Lower leg skin (tissue), 3 donors: ENCODE measurements at regions not wholly inside any gene's neighbourhood (a gene's known extent, or its start where the extent isn't known, plus 50 kb on each side); places are given as distances from the start of the nearest gene placed in this dataset.

ENCODE experiments used
- POLR2A ChIP-seq, 2 donors: fragments of 450-650 bp; IDR thresholded peaks; one replicate each; pipeline ENCODE4 v1.6.1; 2016 to 2017; ENCODE audit warnings: antibody characterized with exemption in 2 of 2, mild to moderate bottlenecking in 1 of 2, moderate library complexity in 1 of 2
- TF ChIP-seq, protein P1 (sequence below), 3 donors: fragments of 450-650 bp; IDR thresholded peaks; one replicate each; pipeline ENCODE4 v1.5.1; 2016; ENCODE audit warnings: antibody characterized with exemption in 3 of 3, mild to moderate bottlenecking in 3 of 3, moderate library complexity in 2 of 3

GRCh38 chr2:239519089-239519920 lies 118.5 kb upstream of the HDAC4 start:
- TF ChIP-seq POLR2A (IDR thresholded peaks at IDR 0.05) = no peak
- TF ChIP-seq, protein P1, sequence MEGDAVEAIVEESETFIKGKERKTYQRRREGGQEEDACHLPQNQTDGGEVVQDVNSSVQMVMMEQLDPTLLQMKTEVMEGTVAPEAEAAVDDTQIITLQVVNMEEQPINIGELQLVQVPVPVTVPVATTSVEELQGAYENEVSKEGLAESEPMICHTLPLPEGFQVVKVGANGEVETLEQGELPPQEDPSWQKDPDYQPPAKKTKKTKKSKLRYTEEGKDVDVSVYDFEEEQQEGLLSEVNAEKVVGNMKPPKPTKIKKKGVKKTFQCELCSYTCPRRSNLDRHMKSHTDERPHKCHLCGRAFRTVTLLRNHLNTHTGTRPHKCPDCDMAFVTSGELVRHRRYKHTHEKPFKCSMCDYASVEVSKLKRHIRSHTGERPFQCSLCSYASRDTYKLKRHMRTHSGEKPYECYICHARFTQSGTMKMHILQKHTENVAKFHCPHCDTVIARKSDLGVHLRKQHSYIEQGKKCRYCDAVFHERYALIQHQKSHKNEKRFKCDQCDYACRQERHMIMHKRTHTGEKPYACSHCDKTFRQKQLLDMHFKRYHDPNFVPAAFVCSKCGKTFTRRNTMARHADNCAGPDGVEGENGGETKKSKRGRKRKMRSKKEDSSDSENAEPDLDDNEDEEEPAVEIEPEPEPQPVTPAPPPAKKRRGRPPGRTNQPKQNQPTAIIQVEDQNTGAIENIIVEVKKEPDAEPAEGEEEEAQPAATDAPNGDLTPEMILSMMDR (IDR thresholded peaks at IDR 0.05) = no peak
